Esophagus (tissue), 2 donors: ENCODE measurements at regions not wholly inside any gene's neighbourhood (a gene's known extent, or its start where the extent isn't known, plus 50 kb on each side); places are given as distances from the start of the nearest gene placed in this dataset.
"Not testable (repeated sequence)": the region's sequence is repeated elsewhere in the genome, so short reads cannot be mapped to it uniquely, and the experiment has no call there.

Source experiments
- H3K27ac ChIP-seq, 2 donors: one replicate each; pipeline ENCODE4 v1.5.1; 2013; ENCODE audit warnings: low read depth in 2 of 2, mild to moderate bottlenecking in 2 of 2, inconsistent platforms in 1 of 2, low read length in 1 of 2, moderate library complexity in 1 of 2
- H3K27me3 ChIP-seq, 2 donors: one replicate each; pipeline ENCODE4 v1.6.1; 2013; ENCODE audit warnings: low read length in 2 of 2, control low read depth in 1 of 2, mild to moderate bottlenecking in 1 of 2; ENCODE audit not compliant: insufficient read depth in 2 of 2, control insufficient read depth in 1 of 2
- H3K36me3 ChIP-seq, 2 donors: one replicate each; pipeline ENCODE4 v1.6.1; 2013; ENCODE audit warnings: low read length in 1 of 2; ENCODE audit not compliant: control insufficient read depth in 2 of 2, insufficient read depth in 2 of 2
- H3K4me1 ChIP-seq, 2 donors: one replicate each; pipeline ENCODE4 v1.6.1; 2013; ENCODE audit warnings: low read length in 1 of 2; ENCODE audit not compliant: control insufficient read depth in 2 of 2, insufficient read depth in 2 of 2
- H3K4me3 ChIP-seq, 2 donors: one replicate each; pipeline ENCODE4 v1.5.1; 2013; ENCODE audit warnings: low read length in 2 of 2, mild to moderate bottlenecking in 2 of 2, low read depth in 1 of 2, moderate library complexity in 1 of 2
- H3K9me3 ChIP-seq, 2 donors: one replicate each; pipeline ENCODE4 v1.6.1; 2013; ENCODE audit warnings: mild to moderate bottlenecking in 2 of 2, low read depth in 1 of 2, low read length in 1 of 2, moderate library complexity in 1 of 2; ENCODE audit not compliant: control insufficient read depth in 2 of 2, insufficient read depth in 1 of 2
- WGBS, 2 donors: extraction: QIAGEN DNeasy Blood & Tissue Kit; methylation state at CpG; one replicate each; pipeline ENCODE4 v1.1.7; 2013; 5-methylcytosine and 5-hydroxymethylcytosine counted together
- donor health status: healthy with polysubstance abuse.
- donor health status: Bipolar disorder and iron deficiency.

DNA sequence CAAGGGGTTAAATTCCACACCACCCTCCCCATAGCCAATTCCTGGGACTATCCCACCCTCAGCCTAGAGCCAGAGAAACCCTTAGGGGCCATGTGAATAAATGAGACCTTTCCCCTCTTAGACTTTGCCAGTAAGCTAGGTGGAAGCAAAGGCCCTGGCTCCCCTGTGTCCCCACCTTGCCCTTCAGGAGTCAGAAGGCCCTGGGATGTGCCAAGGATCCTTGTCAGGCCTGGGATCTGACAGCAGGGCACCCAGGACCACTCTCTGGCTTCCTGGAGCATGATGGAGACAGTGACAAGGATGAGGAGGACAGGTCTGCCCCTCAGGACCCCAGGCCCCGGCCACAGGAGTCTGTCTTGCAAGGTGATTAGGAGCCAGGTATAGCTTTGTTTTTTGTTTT, 125.0 kb upstream of the HAND1 start:
- 82 to 88% methylated on average over 1 of the region's 1 CpG for WGBS, 2 donors
- H3K4me1 ChIP-seq: no peaks in the 10 kb centered on the region
- no peaks in the 10 kb centered on the region for H3K36me3 ChIP-seq
- H3K27ac ChIP-seq: no peak overlapping the region
- H3K27me3 ChIP-seq: no peaks in the 10 kb centered on the region
- H3K9me3 ChIP-seq: no peaks in the 10 kb centered on the region
- H3K4me3 ChIP-seq: no peak overlapping the region

GRCh38 chr5:154601014-154601413, 123.0 kb upstream of the HAND1 start:
- WGBS, 2 donors: 74 to 84% methylated on average over 7 of the region's 7 CpGs

GRCh38 chr5:154598021-154598420, 120.0 kb upstream of the HAND1 start:
- WGBS, 2 donors: 86 to 94% methylated on average over 2 of the region's 2 CpGs
- H3K4me1 ChIP-seq: no peaks in the 10 kb centered on the region
- no peak overlapping the region for H3K4me3 ChIP-seq
- H3K36me3 ChIP-seq: no peaks in the 10 kb centered on the region
- H3K27me3 ChIP-seq: no peaks in the 10 kb centered on the region
- H3K9me3 ChIP-seq: no peaks in the 10 kb centered on the region
- H3K27ac ChIP-seq: no peak overlapping the region

More at GRCh38 chr5:154601014-154601413, 123.0 kb upstream of the HAND1 start:
- H3K4me1 ChIP-seq: no peaks in the 10 kb centered on the region
- H3K9me3 ChIP-seq: no peaks in the 10 kb centered on the region
- no peak overlapping the region for H3K4me3 ChIP-seq
- no peaks in the 10 kb centered on the region for H3K36me3 ChIP-seq
- H3K27ac ChIP-seq: no peak overlapping the region
- no peaks in the 10 kb centered on the region for H3K27me3 ChIP-seq

GRCh38 chr5:154596844-154597243, 118.8 kb upstream of the HAND1 start:
- H3K36me3 ChIP-seq, H3K27ac ChIP-seq, H3K4me1 ChIP-seq, H3K9me3 ChIP-seq, H3K27me3 ChIP-seq, H3K4me3 ChIP-seq: not testable (repeated sequence)
- WGBS, 2 donors: 80 to 81% methylated on average over 5 of the region's 5 CpGs

- H3K4me3 ChIP-seq: no peak overlapping the region
- no peaks in the 10 kb centered on the region for H3K36me3 ChIP-seq
- no peaks in the 10 kb centered on the region for H3K27me3 ChIP-seq
- no peaks in the 10 kb centered on the region for H3K4me1 ChIP-seq
- no peak overlapping the region for H3K27ac ChIP-seq
- 60 to 71% methylated on average over 9 of the region's 9 CpGs for WGBS, 2 donors
- no peaks in the 10 kb centered on the region for H3K9me3 ChIP-seq
Observed at GRCh38 chr5:154595662-154596061, 117.6 kb upstream of the HAND1 start.

GRCh38 chr5:154593796-154594195, 115.8 kb upstream of the HAND1 start:
- no peaks in the 10 kb centered on the region for H3K4me1 ChIP-seq
- no peaks in the 10 kb centered on the region for H3K36me3 ChIP-seq
- no peak overlapping the region for H3K27ac ChIP-seq
- no peak overlapping the region for H3K4me3 ChIP-seq
- H3K27me3 ChIP-seq: no peaks in the 10 kb centered on the region
- H3K9me3 ChIP-seq: no peaks in the 10 kb centered on the region

DNA sequence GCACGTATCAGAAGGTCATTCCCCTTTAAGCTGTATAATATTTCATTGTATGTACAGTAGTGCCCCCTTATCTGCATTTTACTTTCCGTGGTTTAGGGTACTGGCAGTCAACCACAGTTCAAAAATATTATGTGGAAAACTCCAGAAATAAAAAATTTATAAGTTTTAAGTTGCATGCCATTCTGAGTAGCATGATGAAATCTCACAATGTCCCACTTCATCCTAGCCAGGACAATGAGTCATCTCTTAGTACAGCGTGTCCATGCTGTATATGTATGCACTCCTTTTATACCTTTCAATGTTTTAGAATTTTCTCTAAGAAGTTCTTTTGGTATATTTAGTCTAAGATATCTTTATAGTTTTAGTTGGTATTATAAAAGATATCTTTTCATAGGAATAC, 115.0 kb upstream of the HAND1 start:
- Histone ChIP-seq H3K9me3 (no peaks in the 10 kb centered on the region), H3K27ac (no peak overlapping the region), H3K4me3 (no peak overlapping the region), H3K27me3 (no peaks in the 10 kb centered on the region), H3K4me1 (no peaks in the 10 kb centered on the region), H3K36me3 (no peaks in the 10 kb centered on the region)
- 67 to 68% methylated on average over 3 of the region's 3 CpGs for WGBS, 2 donors

DNA sequence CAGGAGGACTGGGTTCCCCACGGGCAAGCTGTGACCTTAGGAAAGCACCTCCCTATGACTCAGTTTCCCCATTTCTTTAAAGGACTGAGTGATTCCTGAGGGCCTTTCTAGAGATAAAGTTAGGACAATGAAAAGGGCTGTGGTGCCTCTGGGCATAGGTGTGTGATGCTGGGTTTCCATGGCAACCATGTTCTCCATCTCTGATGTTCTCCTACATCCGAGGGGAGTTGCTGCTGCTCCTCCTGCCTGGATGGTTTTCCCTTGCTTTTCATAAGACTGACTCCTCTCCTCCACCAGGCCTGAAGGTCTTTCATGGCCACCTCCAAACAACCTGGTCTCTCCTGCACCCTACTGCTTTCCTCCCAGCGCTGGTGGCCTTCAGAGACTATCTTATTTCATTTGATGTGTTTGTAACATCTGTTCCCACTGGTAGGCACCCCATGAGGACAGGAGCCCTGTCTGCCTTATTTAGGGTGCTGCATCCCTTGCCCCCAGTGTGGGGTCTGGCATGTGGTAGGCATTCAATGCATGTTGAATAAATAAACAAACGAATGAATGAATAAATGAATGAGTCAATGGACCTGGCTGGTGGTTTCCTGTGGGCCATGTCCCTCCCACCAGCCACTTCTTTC, 112.2 kb upstream of the HAND1 start:
- no peaks in the 10 kb centered on the region for H3K9me3 ChIP-seq
- no peaks in the 10 kb centered on the region for H3K36me3 ChIP-seq
- H3K27me3 ChIP-seq: no peaks in the 10 kb centered on the region
- H3K4me3 ChIP-seq: no peak overlapping the region
- no peaks in the 10 kb centered on the region for H3K4me1 ChIP-seq
- no peak overlapping the region for H3K27ac ChIP-seq
- 63 to 69% methylated on average over 4 of the region's 4 CpGs for WGBS, 2 donors

GRCh38 chr5:154589511-154589910, 111.5 kb upstream of the HAND1 start:
- Histone ChIP-seq H3K36me3 (no peaks in the 10 kb centered on the region), H3K4me3 (no peak overlapping the region), H3K27ac (no peak overlapping the region), H3K27me3 (no peaks in the 10 kb centered on the region), H3K9me3 (no peaks in the 10 kb centered on the region), H3K4me1 (no peaks in the 10 kb centered on the region)
- WGBS, 2 donors: 79 to 81% methylated on average over 4 of the region's 4 CpGs

DNA sequence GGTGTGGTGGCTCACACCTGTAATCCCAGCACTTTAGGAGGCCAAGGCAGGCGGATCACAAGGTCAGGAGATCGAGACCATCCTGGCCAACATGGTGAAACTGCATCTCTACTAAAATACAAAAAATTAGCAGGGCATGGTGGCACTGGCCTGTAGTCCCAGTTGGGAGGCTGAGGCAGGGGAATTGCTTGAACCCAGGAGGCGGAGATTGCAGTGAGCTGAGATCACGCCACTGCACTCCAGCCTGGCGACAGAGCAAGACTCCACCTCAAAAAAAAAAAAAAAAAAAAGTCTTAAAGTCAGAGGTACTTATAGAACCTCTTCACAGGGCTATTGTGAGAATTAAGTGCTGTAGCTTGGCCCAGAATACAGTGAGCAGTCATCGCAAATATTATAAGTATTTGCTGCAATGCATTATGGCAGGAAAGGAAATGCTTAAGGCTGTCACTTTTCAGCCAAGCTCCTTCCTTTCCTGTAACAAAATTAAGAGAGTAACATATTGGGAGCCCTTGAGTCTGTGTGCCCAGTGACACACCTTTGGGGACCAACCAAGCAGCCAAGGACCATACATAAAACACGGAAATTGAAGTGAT, 110.9 kb upstream of the HAND1 start:
- not testable (repeated sequence) for H3K4me1 ChIP-seq, H3K9me3 ChIP-seq, H3K27me3 ChIP-seq, H3K27ac ChIP-seq, H3K4me3 ChIP-seq, H3K36me3 ChIP-seq
- 82 to 91% methylated on average over 6 to 7 of the region's 7 CpGs for WGBS, 2 donors
